NCI-H748 (cell line): ENCODE measurements at regions not wholly inside any gene's neighbourhood (a gene's known extent, or its start where the extent isn't known, plus 50 kb on each side); places are given as distances from the start of the nearest gene placed in this dataset.

Experiments
- DNase-seq: peaks from one replicate; lab custom pipeline; 2025; ENCODE audit not compliant: unreplicated experiment; lab: John Stamatoyannopoulos, UW

DNA sequence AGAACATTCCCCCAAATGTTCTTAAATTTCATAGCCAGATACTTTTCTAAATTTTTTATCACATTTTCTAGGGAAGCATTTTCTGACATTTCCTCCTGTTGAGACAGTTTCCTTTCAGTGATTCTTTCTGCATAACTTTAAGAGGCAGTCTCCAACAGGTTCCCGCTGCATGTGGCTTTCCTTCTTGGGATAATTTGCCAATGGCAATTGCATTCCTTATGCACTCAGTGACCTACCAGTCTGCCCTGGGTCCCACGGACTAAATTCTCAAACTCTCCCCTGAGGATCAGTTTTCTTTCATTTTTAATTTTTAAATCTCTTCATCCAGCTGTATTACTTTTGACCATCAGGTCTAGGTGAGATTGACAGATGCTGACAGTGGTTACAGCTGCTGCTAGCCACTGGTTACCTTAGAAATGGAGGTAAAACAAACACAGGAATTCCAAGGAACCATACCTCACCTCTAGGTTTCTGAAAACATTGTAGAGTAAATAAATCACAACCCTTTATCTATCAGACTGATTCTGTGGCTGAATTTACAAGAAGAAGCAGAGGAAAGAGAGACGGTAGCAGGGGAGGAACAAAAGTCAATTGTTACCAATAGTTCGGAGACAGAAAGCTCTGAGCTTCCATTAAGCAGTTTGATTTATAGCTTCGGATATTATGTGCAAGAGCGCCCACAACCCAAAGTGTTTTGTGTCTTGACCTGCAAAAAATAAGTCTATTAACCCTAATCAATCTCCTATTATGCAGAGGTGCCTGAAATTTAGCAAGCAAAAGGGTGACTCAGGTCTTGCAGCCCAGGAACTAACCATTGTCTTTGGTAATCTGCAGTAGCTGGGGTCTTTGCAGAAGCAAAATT, 216.0 kb downstream of the PMP22 start:
- DNase-seq: no peak

DNA sequence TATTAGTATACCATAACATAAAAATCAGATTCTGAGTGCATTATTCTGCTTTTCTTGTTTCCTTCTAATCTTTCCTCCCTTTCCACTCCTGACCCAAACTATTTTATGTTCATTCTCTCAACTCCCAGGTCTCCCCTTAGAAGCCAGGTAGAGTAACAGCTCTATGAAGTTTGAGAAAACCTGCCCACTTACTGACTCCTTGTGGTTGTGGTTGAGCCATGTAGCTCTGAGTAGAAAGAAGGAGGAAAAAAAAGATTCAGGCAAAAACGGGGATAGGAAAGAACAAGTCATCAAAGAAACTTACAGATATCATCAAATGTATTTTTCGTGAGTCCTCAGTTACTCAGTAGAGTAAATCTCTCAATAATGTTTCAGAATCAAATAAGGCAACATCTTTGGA, 216.7 kb downstream of the PMP22 start:
- DNase-seq: no peak

DNA sequence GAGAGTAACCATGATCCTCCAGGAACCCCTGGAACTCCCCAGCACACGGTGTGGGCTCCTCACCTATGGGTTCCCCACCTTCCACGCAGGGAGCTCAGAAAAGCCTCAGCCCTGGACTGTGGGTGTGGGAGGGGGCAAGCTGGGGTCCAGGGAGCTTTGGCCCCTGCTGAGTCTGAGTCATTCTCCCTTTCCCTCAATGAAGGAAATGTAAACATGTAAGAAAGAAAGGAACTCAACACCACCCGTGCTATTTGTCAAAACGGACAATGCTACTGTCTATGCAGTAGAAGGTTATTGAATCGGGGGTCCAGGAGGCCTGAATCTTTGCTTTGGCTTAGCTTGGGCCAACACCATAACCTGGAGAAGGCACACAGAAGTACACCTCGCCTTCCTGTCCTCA, 222.8 kb downstream of the PMP22 start:
- no peak for DNase-seq

DNA sequence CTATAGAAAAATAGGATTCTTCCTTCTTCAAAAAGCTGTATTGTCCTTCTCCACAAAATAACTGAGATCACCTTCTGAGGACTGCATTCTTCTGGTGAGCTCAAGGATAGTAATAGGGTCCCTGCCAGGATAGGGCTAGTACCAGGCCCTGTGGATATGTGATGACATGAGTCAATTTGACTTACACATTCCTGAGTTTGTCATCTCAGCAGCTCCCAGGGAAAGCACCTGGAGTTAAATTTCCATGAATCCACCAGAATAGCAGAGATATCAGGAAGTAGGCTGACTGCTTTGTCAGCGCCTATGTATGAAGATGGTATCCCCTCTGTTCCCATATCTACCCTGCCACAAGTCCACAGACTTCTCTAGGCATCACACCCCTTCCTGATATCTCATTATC, 225.8 kb downstream of the PMP22 start:
- DNase-seq: no peak

DNA sequence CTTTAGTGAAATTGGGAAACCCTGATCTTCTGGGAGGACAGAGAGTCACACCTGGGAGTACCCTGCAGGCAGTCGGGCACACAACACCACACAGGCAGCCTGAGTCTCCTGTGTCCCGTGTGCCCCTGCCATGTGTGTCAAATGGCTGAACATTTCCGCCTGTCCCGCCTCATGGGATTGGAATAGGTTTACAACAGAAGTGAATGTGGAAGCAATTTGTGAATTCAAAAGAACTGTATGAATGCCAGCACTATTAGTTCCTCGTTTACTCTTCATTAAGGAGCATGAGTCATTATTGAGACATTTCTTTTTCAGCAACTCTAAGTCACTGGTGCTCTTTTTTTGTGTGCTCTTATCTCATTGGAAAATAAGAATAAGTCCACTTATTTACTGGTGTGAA, 226.5 kb downstream of the PMP22 start:
- DNase-seq: no peak

DNA sequence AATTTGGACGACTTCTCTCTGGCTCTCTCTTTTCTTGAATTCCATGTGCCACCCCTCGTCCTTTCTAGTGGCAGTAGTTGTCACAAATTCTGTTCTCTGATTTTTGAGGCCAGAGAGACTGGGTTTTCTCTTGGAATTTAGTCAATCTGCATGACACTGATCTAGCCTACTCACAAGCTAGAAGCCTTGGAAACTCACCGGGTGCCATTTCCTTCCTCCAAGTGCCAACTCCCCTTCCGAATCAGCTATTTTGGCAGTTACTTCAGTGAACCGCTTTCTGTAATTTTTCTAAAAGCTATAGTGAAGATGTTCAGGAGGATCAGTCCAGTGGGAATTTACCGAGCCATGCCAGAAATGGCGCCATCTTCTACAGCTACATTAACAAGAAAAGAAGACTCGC, 228.9 kb downstream of the PMP22 start:
- no peak for DNase-seq

DNA sequence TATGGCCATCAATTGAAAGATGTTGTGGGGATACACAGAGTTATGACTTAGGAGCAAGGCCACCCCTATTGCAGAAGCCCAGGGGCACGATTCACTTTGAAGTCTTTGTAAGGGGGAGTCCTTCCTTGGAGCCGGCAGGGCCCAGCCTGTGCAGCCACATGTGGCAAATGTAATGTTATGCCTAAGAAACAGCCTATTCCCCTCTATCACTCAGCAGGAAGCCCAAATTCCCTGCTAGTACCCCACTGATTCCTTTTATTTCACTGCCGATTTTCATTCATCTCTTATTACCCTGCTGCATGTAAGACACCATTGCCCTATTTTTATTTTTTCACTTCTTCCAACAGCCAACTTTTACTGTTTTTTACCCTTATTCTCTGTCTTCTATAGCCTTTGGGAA, 233.2 kb downstream of the PMP22 start:
- no peak for DNase-seq

DNA sequence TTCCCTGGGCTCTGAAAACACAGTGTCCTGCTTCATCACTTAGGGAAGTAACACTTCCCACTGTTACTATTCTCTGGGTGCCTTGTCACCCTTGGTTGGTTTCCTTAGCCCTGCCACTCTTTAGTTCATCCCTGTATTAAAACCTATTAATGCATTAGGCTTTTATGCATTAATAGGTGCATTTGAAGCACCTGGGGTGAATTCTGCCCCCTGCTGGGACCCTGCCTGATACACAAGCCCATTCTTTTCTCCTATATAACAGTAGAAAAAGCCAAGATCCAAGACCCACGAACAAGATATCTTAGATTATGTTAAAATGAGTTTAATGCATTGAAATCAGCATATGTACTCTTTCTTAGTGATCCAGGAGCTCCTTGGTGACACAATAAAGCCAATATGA, 235.7 kb downstream of the PMP22 start:
- DNase-seq: no peak

DNA sequence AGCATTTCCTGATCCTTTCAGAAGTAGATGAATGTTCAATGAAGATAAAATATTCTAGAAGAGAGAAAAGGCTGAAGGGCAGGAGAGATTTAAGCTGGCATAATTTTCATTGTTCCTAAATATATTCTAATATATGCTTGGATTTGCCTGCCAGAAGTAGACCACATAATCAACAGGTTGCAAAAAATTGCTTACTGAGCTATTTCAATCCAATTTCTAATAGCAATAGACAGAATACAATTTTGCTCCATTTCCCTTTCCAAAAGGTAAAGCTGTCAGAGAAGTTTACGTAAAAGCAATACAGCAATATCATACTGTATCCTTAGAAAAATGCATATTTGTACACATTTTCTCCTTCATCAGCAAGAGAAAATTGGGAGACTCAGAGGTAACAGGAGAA, 237.3 kb downstream of the PMP22 start:
- no peak for DNase-seq

DNA sequence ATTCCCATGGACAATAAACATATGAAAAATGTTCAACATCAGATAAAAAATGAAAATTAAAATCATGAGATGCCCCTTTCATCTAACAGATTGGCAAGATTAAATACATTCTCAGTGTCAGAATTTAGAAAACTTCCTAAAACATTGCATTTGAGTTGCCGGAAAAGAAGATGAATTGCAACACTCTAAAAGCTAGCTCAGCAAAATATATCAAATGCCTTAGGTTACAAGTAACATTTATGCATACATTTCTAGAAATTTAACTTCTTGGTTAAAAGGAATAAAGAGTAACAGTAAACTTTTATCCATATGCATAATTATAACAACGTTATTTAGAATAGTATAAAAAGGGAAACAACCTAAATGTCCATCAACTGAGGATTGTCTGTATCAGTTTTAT, 239.0 kb downstream of the PMP22 start:
- no peak for DNase-seq

DNA sequence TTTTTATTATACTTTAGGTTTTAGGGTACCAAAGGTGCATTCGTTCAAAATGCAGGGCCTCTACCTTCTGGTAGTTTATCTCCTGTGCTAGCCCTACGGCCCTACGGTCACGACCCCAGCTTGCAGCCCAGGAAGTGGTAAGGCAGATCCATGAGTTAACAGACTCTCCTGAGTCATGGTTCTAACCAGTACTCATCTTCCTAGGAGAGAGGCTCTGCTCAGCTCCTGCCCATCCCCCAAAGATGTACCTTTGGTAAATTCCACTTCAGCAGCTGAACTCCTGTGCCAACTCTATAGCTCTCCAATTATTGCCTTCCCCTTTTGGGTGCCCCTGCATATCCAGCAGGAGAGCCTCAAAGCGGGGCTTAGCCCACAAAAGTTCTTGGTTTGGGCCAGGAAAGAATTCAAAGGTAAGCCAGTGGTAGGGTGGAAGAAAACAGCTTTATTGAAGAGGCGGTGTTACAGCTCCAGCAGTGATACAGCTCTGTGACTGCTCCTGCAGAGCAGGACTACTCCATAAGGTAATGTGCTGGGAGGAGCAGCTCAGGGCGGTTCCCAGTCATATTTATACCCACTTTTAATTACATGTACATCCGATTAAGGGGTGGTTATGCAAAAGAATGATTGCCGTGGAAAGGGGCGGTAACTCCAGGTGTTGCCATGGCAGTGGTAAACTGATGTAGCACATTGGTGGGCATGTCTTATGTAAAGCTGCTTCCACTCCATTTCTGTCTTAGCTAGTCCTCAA, 241.4 kb downstream of the PMP22 start:
- DNase-seq: no peak

DNA sequence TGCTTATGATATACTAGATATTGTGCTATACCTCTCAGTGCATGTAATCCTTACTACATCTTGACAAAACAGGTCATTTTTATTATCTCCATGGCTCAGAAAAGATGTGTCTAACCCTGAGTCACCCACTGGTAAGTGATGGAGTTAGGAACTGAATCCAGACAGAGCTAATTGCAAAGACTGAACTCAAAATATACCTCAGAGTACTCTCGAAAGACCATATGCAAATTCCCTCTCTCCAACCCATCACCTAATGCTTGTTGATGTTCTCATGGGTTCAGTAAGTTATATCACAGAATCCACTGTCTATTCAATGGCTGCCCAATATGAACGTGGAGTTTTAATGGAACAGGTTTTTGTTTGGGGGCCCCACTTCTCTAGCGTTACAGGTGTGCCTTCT, 246.0 kb downstream of the PMP22 start:
- DNase-seq: no peak

DNA sequence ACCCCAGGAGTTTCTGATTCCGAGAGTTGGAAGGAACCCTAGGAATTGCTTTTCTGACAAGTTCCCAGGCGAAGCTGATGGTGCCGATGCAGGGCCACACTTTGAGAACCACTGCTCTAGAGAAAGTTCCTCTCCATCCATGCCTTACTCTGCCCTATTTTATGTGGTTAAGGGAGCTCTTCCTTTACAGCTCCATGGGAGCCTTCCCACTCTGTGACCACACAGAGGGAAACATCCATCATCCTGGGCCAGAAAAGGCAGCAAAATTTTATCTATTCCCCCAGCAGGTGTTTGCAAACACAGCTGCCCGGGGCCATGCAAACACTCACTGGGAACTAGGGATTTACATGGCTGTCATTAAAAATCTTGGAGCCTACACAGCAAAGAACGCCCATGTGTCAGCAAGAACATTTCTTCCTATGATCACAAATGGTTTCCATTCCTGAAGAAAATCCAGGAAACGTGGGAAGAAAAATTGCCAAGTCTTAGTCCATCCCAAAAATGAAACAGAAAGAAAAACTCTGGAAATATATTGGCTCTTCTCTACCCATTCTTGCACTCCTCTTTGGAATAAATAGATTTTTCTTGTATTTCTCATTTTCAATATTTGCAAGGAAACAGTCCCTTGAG, 252.7 kb downstream of the PMP22 start:
- DNase-seq: peak; percentile 8

DNA sequence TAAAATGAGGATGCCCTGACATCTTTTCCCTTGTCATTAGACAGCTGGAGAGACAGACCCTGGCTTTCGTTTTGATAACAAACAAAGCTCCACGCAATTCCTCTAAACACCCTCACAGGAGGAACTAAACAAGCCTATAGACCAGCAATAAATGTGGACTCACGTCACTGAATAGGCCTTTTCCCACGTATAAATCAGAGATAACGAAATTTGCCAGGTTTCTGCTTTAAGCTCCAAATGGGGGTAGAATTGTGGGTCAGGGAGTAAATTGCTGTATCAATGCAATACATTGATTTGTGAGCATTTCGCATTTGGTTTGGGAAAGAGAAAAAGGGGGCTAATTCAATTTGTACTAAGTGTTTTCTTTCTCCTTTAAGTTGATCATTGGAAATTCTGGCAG, 256.0 kb downstream of the PMP22 start:
- no peak for DNase-seq

DNA sequence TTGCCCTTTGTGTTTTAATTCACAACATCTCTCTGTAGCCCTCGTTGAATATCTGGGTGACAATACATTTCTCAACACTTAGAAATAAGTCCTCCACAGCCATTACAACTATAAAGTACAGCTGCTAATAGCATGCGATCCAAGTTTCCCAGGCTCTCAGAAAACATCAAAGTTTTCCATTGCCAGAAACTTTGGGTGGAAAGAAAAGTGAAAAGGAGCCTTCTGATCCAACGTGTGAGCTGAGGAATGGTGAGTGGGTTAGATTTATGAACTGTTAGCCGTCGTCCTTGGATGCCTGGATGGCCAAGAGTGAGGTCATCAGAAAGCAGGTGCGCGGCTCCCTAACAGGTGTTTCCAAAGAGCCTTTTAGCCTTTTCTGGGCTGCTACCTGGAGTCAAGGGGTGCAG, 258.0 kb downstream of the PMP22 start:
- no peak for DNase-seq

DNA sequence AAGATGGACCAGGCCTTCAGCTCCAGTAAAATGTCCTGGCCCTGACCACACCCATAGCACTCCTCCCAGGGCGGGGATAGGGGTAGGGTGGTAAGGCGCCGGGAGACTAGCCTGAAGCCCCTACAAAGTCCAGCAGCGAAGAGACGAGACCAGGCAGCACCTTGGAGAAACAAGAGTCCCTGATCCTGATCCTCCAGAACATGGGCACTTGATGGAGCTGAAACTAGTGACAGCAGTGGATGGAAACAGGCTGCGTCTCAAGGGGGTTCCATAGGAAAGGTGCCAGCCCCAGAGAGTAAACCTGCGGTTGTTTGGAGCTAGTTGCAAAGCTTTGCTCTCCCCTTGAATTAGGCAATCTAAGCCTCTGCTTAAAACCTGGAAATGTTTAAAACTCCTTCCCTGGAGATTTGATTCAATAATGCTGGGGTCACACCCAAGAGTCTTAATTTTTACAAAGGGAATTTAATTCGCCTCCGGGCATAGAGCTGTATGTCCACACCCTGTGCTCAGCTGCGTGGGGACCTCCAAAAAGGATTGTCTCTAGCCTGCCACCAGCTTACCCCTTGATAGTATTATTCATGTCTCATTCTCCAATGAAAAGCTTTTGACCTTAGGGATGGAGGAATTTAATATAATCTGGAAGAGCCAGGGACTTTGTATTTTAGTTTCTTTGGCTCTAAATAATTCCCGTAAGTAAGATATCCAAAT, 258.6 kb downstream of the PMP22 start:
- DNase-seq: no peak

DNA sequence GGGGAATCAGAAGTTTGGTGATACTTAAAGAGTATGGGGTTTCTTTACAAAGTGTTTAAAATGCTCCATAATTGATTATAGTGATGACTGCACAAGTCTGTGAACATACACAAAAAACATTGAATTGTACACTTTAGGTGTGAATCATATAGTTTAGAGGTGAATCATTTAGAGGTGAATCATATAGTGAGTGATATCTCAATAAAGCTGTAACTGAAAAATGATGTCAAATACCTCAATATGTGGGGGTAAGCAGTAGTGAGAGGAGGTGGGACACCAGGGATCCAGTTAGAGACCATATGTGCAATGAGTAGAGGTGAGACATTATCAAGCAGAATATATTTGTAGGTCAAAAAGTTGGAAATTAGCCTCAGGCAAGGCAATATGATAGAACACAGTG, 264.5 kb downstream of the PMP22 start:
- no peak for DNase-seq

DNA sequence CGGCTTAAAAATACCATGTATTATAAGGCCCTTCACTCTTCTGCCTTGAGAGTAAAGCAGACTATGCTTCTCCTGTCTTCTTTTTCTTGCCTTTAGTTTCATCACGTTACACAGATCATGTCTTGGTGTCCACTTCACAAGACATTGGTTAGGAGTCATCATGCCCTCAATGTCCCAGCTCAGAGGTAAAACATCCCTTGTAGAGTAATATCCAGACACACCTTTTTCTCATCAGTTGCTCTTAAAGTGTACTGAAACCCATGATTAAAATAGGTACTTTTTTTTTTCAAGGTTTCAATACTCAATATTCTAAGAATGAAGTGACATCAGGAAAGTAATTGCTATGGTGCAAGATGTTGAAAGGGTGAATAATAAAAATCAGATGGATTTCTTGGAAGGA, 267.8 kb downstream of the PMP22 start:
- DNase-seq: no peak

DNA sequence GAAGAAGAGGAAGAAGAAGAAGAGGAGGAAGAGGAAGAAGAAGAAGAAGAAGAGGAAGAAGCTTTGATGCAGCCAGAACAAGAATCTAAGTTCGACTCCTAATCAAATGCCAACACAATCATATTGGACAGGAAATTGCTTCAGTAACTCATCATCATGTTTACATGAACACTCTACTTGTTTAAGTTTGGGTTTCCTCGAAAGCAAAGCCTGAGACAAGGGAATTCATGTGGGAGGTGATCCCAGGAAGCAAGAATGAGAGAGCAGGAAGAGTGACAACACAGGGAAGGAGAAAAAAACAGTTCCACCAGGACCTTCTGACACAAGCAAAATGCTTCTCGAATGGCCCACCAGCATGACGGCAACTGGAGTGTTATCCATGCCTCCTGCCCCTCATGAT, 279.0 kb downstream of the PMP22 start:
- DNase-seq: no peak

DNA sequence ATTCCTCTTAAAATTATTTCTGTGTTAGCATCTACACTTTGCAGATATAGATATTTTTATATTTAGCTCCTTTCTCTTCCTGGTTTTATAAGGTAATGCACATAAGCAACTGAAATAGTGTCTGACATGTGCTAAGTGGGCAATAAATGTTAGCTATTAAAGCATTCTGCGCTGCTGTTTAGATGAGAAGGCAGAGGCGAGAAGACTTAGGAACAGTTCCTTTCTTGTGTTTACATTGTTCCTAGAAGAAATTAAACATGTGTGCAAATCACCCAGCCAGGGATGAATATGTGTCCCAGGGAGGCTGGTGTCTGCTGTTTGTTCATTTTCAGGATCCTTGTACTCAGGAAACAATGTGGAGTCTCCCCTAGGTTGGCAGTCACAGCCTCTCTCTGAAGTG, 292.3 kb downstream of the PMP22 start:
- DNase-seq: no peak

DNA sequence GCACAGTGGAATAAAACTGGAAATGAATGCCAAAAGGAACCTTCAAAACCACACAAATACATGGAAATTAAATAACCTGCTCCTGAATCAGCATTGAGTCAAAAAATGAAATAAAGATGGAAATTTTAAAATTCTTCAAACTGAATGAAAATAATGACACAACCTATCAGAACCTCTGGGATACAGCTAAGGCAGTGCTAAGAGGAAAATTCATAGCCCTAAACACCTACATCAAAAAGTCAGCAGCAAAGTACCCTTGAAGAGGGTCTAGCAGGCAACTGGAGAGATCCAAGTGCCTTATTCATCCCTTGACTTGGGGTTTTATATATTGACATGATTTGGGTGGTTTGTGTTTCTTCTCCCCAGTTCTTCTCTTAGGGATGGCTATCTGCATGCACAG, 294.1 kb downstream of the PMP22 start:
- DNase-seq: no peak
